K562 (cell line): ENCODE measurements at regions not wholly inside any gene's neighbourhood (a gene's known extent, or its start where the extent isn't known, plus 50 kb on each side); places are given as distances from the start of the nearest gene placed in this dataset.

Experiments
- ATAC-seq: fragments of 200-7000 bp; cut with Tn5 transposase; 3 replicates; pipeline ENCODE4 v1.9.1; 2020; ENCODE audit warnings: moderate library complexity
- BruUV-seq: library from RNA; stranded (reverse); fragments of 400-500 nt; replicated peaks from 2 replicates; lab custom pipeline; 2021; lab: Mats Ljungman, UMichigan
- CTCF ChIA-PET: fragments of 300-600 bp; formaldehyde crosslinking; extraction: SDS; loops from one replicate; lab custom pipeline; 2021; ENCODE audit warnings: low intra/inter-chr PET ratio; lab: Yijun Ruan, JAX
- POLR2A ChIA-PET: fragments of 300-600, 350-650 bp; sonication (Branson Sonifier 250); formaldehyde crosslinking; extraction: SDS; loops from one replicate; lab custom pipeline; 2021; ENCODE audit warnings: antibody characterized with exemption, inconsistent platforms; lab: Yijun Ruan, JAX
- DNase-seq, 4 experiments: peaks; one replicate each; pipeline versions ENCODE4 v3.0.0 to v3.0.0-alpha.2; 2011 to 2018; ENCODE audit warnings: low spot score in 3 of 4, mixed read lengths in 3 of 4; ENCODE audit errors: extremely low read depth in 1 of 4
- FAIRE-seq: peaks from 2 replicates; lab custom pipeline; 2011; peaks lifted over from hg19 to GRCh38; lab: Jason Lieb, UNC
- H2AFZ ChIP-seq: 2 replicates; pipeline ENCODE4 v1.6.0; 2011; ENCODE audit warnings: low read depth, low read length, control low read depth, inconsistent platforms
- H3K27ac ChIP-seq: fragments of 200-600 bp; 3 replicates; pipeline ENCODE4 v1.8.0; 2011; ENCODE audit warnings: low read depth, mild to moderate bottlenecking, control low read depth, inconsistent platforms, low read length, moderate library complexity, mixed read lengths; ENCODE audit errors: extremely low read depth
- H3K27me3 ChIP-seq, 2 experiments: fragments of 300-600 bp in 1 of 2; 2 replicates in 1 of 2; 3 replicates in 1 of 2; pipeline versions ENCODE4 v1.6.0 to v1.8.0; 2011; ENCODE audit warnings: inconsistent platforms in 2 of 2, low read length in 2 of 2, mild to moderate bottlenecking in 1 of 2, mixed read lengths in 1 of 2, moderate library complexity in 1 of 2; ENCODE audit not compliant: control insufficient read depth in 2 of 2, insufficient read depth in 2 of 2
- H3K36me3 ChIP-seq: fragments of 300-600 bp; 3 replicates; pipeline ENCODE4 v1.8.0; 2011; ENCODE audit warnings: mild to moderate bottlenecking, low read length, inconsistent platforms; ENCODE audit not compliant: control insufficient read depth, insufficient read depth
- H3K4me1 ChIP-seq, 2 experiments: fragments of 200-600 bp in 1 of 2; replicated peaks in 1 of 2; 2 replicates in 1 of 2; 3 replicates in 1 of 2; pipeline versions ENCODE4 v1.5.1 to v1.8.0; 2011; ENCODE audit warnings: inconsistent platforms in 2 of 2, low read length in 2 of 2, mild to moderate bottlenecking in 1 of 2, mixed read lengths in 1 of 2, moderate library complexity in 1 of 2; ENCODE audit not compliant: control insufficient read depth in 2 of 2, insufficient read depth in 2 of 2
- H3K4me2 ChIP-seq: 2 replicates; pipeline ENCODE4 v1.6.1; 2011; ENCODE audit warnings: low read length, control low read depth, inconsistent platforms, mixed read lengths; ENCODE audit not compliant: insufficient read depth
- H3K4me3 ChIP-seq: fragments of 200-600 bp; sonication (generic), shearing (Covaris generic); 2 replicates; pipeline ENCODE4 v1.5.1; 2016; ENCODE audit warnings: control low read depth, inconsistent platforms
- H3K79me2 ChIP-seq: fragments of 200-600 bp; 3 replicates; pipeline ENCODE4 v1.8.0; 2011; ENCODE audit warnings: low read length, inconsistent platforms; ENCODE audit not compliant: control insufficient read depth, insufficient read depth
- H3K9ac ChIP-seq, 2 experiments: 2 replicates each; pipeline versions ENCODE4 v1.6.0 to v1.6.1; 2011; ENCODE audit warnings: low read depth in 2 of 2, low read length in 2 of 2, control low read depth in 1 of 2, inconsistent platforms in 1 of 2, mild to moderate bottlenecking in 1 of 2, mixed read lengths in 1 of 2; ENCODE audit not compliant: insufficient read depth in 1 of 2
- H3K9me1 ChIP-seq: one replicate; pipeline ENCODE4 v1.6.0; 2011; ENCODE audit warnings: inconsistent platforms, mild to moderate bottlenecking, low read length, moderate library complexity; ENCODE audit not compliant: control insufficient read depth, insufficient read depth
- H3K9me3 ChIP-seq: replicated peaks from 2 replicates; pipeline ENCODE4 v1.5.1; 2011; ENCODE audit warnings: low read depth, low read length, inconsistent platforms; ENCODE audit not compliant: control insufficient read depth, insufficient read depth
- H4K20me1 ChIP-seq: replicated peaks from 2 replicates; pipeline ENCODE4 v1.6.1; 2011; ENCODE audit warnings: low read length, inconsistent platforms, mixed read lengths; ENCODE audit not compliant: control insufficient read depth, insufficient read depth
- ATF7 ChIP-seq: fragments of 450-650 bp; IDR thresholded peaks from 2 replicates; pipeline ENCODE4 v1.7.1; 2014; ENCODE audit warnings: mild to moderate bottlenecking, moderate library complexity
- EGR1 ChIP-seq: fragments of 450-650 bp; conservative IDR thresholded peaks from 2 replicates; pipeline ENCODE4 v1.6.1; 2017; ENCODE audit warnings: mild to moderate bottlenecking
- FOXA1 ChIP-seq: fragments of 450-650 bp; IDR thresholded peaks from 2 replicates; pipeline ENCODE4 v1.6.1; 2016; ENCODE audit warnings: mild to moderate bottlenecking, borderline replicate concordance
- KDM5B ChIP-seq: fragments of 200-600 bp; sonication (generic); IDR thresholded peaks from 2 replicates; pipeline ENCODE4 v1.6.1; 2012; ENCODE audit warnings: low read depth, mild to moderate bottlenecking, moderate library complexity, low read length, control low read depth, inconsistent platforms; ENCODE audit not compliant: insufficient replicate concordance
- MBD1 ChIP-seq: fragments of 250-450 bp; sonication (Bioruptor Pico); IDR thresholded peaks from 2 replicates; pipeline ENCODE4 v1.8.0; 2022; ENCODE audit warnings: inconsistent platforms
- NFE2L1 ChIP-seq: fragments of 450-650 bp; IDR thresholded peaks from 2 replicates; pipeline ENCODE4 v1.6.1; 2016; ENCODE audit warnings: missing genetic modification characterization, low read depth, mild to moderate bottlenecking, missing compliant biosample characterization, moderate library complexity, borderline replicate concordance
- TAF1 ChIP-seq: IDR thresholded peaks from 2 replicates; pipeline ENCODE4 v1.6.1; 2011; ENCODE audit warnings: mild to moderate bottlenecking, low read length, moderate library complexity; ENCODE audit not compliant: insufficient read depth, control insufficient read depth, severe bottlenecking; ENCODE audit errors: extremely low read depth
- ZC3H11A ChIP-seq: IDR thresholded peaks from 2 replicates; pipeline ENCODE4 v1.6.1; 2012; ENCODE audit warnings: low read depth, low read length, improper control_type of control experiment
- WGBS: fragments of 100-300 bp; shearing (Covaris generic); methylation state at CpG from one replicate; pipeline ENCODE4 v1.1.6; 2016; ENCODE audit warnings: low coverage, mixed read lengths; ENCODE audit not compliant: insufficient coverage; ENCODE audit errors: missing lambda C conversion rate; 5-methylcytosine and 5-hydroxymethylcytosine counted together
- in situ Hi-C: fragments of 300-500 bp; cut with MboI; formaldehyde crosslinking; loops from 4 replicates; pipeline ENCODE4 v1.15.0; 2018; ENCODE audit warnings: inconsistent platforms, mixed read lengths
- intact Hi-C: fragments of 100-400 bp; cut with micrococcal nuclease; formaldehyde crosslinking; loops from 2 replicates; pipeline ENCODE4 v1.14.2; 2022
- TF ChIP-seq, protein P1 (sequence below): sonication (generic); formaldehyde crosslinking; IDR thresholded peaks from 2 replicates; pipeline ENCODE4 v1.8.1; 2023; ENCODE audit warnings: mild to moderate bottlenecking, missing genetic modification reagents

DNA sequence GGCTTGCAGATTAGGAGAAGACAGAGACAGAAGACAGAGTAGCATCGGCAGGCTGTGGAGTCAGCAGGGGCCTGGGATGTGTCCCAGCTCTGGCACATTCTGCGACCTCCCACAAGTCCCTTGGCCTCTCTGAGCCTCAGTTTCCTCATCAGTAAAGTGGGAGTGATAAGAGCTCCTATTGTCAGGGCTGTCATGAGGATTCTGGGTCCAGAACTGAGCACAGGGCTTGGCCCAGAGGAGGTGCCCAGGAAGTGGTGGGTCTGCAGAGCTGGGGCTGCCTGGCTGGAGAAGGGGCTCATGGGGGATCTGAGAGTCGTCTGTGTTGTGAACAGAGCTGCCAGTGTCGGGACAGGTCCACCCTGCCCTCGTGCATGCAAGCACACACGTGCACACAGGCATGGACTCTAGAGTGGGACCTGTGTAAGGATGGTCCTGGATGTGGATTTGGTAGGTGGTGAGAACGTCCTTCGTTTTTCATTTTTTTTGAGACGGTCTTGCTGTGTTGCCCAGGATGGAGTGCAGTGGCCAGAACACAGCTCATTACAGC is 262.9 kb downstream of the PTPRU start:
- ATAC-seq = no peak
- Histone ChIP-seq H3K9ac (no peak overlapping the region), H3K79me2 (no peaks in the 10 kb centered on the region), H4K20me1 (no peaks in the 10 kb centered on the region; the same call in none of the 2 replicates), H3K9me1 (no peaks in the 10 kb centered on the region), H3K36me3 (no peaks in the 10 kb centered on the region), H3K9me3 (no peaks in the 10 kb centered on the region), H3K27me3 (peaks cover 0 to 38% of the 10 kb centered on the region in 2 experiments; a peak in 3 of 5 replicates), H2AFZ (no peak overlapping the region), H3K4me3 (no peak overlapping the region), H3K27ac (no peak overlapping the region), H3K4me1 (no peaks in the 10 kb centered on the region), H3K4me2 (no peak overlapping the region)
- intact Hi-C loops (no loop called here), in situ Hi-C loops (no loop called here)
- no peak for FAIRE-seq
- WGBS = 4% methylated on average over 9 of the region's 9 CpGs
- CTCF ChIA-PET = no interaction called here
- no peak for DNase-seq
- POLR2A ChIA-PET = no interaction called here
- TF ChIP-seq TAF1 (no peak), KDM5B (no peak)
- BruUV-seq = no TSS peak

DNA sequence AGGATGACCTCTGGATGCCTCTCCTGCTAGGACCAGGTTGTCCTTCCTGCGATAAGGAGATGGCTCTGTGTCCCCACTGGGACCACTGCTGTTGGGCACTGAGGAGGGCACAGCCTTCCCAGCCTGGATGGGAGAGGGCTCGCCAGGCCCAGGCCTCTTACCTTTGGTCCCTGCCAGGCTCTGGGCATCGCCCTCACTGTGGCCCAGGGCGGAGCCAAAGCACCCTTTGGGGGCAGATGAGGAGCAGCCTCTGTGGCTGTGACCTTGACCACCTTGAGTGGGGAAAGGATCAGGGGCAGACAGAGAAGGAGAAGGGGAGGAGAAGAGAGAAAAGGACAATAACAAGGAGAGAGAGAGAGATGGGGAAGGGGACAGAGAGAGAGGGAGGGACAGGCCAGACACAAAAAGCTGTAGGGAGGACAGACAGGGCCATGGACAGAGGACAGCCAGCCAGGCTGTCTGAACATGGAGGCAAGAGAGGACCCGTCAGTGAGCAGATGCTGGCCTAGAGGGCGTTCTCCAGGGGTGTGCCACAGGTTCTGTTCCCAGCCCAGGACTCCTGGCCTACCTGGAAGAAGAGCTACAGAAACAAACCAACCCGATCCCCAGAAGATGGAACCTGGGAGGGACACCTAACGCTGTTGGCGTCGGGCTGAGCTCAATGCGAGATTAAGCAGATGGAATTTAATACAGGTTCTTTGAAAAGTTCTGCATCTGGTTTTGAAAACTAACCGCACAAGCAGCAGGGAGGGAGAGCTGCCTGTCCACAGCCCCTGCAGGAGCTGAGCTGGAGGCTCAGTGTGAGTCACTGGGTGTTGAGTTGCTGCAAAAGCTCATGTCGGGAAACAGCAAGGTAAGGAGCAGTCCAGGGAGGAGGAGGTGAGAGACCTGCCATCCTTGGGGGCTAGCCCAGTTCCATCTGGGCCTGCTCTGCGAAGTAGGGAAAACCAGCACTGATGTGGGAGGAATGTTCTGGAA is 262.1 kb downstream of the PTPRU start:
- ChIA-PET CTCF (no interaction called here), POLR2A (no interaction called here)
- Histone ChIP-seq H4K20me1 (no peaks in the 10 kb centered on the region; the same call in none of the 2 replicates), H3K27me3 (peaks cover 0 to 35% of the 10 kb centered on the region in 2 experiments; a peak in 3 of 5 replicates), H2AFZ (no peak overlapping the region), H3K4me1 (no peaks in the 10 kb centered on the region), H3K4me3 (no peak overlapping the region), H3K4me2 (no peak overlapping the region), H3K36me3 (no peaks in the 10 kb centered on the region), H3K9ac (no peak overlapping the region), H3K79me2 (no peaks in the 10 kb centered on the region), H3K9me1 (no peaks in the 10 kb centered on the region), H3K9me3 (no peaks in the 10 kb centered on the region), H3K27ac (no peak overlapping the region)
- intact Hi-C loops = no loop called here
- no peak for FAIRE-seq
- no peak for ATAC-seq
- WGBS = under 1% methylated on average over 14 of the region's 14 CpGs
- in situ Hi-C loops = no loop called here
- BruUV-seq = no TSS peak
- DNase-seq = no peak
- no peak for TF ChIP-seq ATF7
- no peak for TF ChIP-seq NFE2L1
- TF ChIP-seq MBD1 (CRISPR knock-in tag) = no peak
- TF ChIP-seq, protein P1, sequence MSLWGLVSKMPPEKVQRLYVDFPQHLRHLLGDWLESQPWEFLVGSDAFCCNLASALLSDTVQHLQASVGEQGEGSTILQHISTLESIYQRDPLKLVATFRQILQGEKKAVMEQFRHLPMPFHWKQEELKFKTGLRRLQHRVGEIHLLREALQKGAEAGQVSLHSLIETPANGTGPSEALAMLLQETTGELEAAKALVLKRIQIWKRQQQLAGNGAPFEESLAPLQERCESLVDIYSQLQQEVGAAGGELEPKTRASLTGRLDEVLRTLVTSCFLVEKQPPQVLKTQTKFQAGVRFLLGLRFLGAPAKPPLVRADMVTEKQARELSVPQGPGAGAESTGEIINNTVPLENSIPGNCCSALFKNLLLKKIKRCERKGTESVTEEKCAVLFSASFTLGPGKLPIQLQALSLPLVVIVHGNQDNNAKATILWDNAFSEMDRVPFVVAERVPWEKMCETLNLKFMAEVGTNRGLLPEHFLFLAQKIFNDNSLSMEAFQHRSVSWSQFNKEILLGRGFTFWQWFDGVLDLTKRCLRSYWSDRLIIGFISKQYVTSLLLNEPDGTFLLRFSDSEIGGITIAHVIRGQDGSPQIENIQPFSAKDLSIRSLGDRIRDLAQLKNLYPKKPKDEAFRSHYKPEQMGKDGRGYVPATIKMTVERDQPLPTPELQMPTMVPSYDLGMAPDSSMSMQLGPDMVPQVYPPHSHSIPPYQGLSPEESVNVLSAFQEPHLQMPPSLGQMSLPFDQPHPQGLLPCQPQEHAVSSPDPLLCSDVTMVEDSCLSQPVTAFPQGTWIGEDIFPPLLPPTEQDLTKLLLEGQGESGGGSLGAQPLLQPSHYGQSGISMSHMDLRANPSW (CRISPR knock-in tag) = no peak
- no peak for TF ChIP-seq ZC3H11A
- TF ChIP-seq EGR1 = no peak
- TF ChIP-seq FOXA1 = no peak
